HEK293 (cell line): ENCODE measurements at regions not wholly inside any gene's neighbourhood (a gene's known extent, or its start where the extent isn't known, plus 50 kb on each side); places are given as distances from the start of the nearest gene placed in this dataset.

Experiments used
- CTCF ChIA-PET: fragments of 350-600 bp; formaldehyde crosslinking; extraction: SDS; loops from one replicate; lab custom pipeline; 2021; ENCODE audit warnings: antibody characterized with exemption; lab: Yijun Ruan, JAX
- POLR2A ChIA-PET: fragments of 300-600 bp; formaldehyde crosslinking; extraction: SDS; loops from one replicate; lab custom pipeline; 2020; ENCODE audit warnings: antibody characterized with exemption, inconsistent platforms; lab: Yijun Ruan, JAX
- H3K27ac ChIP-seq: fragments of 200-500 bp; sonication (Bioruptor generic); 2 replicates; pipeline ENCODE4 v1.5.1; 2014; ENCODE audit warnings: low read depth, low read length, control low read depth, inconsistent platforms; ENCODE audit errors: extremely low read depth
- H3K36me3 ChIP-seq, 2 experiments: fragments of 200-500 bp in 1 of 2; sonication (Bioruptor generic) in 1 of 2; 1 replicate in 1 of 2; 2 replicates in 1 of 2; pipeline ENCODE4 v1.5.1; 2014 to 2017; ENCODE audit warnings: inconsistent platforms in 2 of 2, low read length in 2 of 2; ENCODE audit not compliant: control insufficient read depth in 2 of 2, insufficient read depth in 1 of 2
- H3K4me1 ChIP-seq: fragments of 200-500 bp; sonication (Bioruptor generic); 2 replicates; pipeline ENCODE4 v1.5.1; 2014; ENCODE audit warnings: mild to moderate bottlenecking, low read length, inconsistent platforms; ENCODE audit not compliant: control insufficient read depth, insufficient read depth
- H3K4me3 ChIP-seq: 2 replicates; pipeline ENCODE4 v1.5.1; 2011; ENCODE audit warnings: low read depth, mild to moderate bottlenecking, control low read depth, low read length, moderate library complexity
- H3K9me3 ChIP-seq: fragments of 200-500 bp; sonication (Bioruptor generic); 2 replicates; pipeline ENCODE4 v1.5.1; 2014; ENCODE audit warnings: low read depth, low read length, inconsistent platforms; ENCODE audit not compliant: control insufficient read depth, insufficient read depth
- GLI4 ChIP-seq: fragments of 450-650 bp; formaldehyde crosslinking; IDR thresholded peaks from 2 replicates; pipeline ENCODE4 v1.5.1; 2016; ENCODE audit warnings: missing biosample characterization, missing genetic modification characterization
- HOXC10 ChIP-seq: sonication (generic); formaldehyde crosslinking; IDR thresholded peaks from 2 replicates; pipeline ENCODE4 v1.8.1; 2023; ENCODE audit warnings: mild to moderate bottlenecking, missing genetic modification reagents
- IKZF3 ChIP-seq: fragments of 450-650 bp; IDR thresholded peaks from 2 replicates; pipeline ENCODE4 v1.5.0; 2018; ENCODE audit warnings: missing biosample characterization, mild to moderate bottlenecking, missing genetic modification characterization, moderate library complexity
- SCRT2 ChIP-seq: fragments of 450-650 bp; formaldehyde crosslinking; IDR thresholded peaks from 2 replicates; pipeline ENCODE4 v1.5.1; 2016; ENCODE audit warnings: missing biosample characterization, missing genetic modification characterization
- TCF7L2 ChIP-seq: IDR thresholded peaks from 2 replicates; pipeline ENCODE4 v1.6.1; 2011; ENCODE audit warnings: low read depth, mild to moderate bottlenecking, inconsistent platforms, low read length, moderate library complexity, borderline replicate concordance
- ZBTB17 ChIP-seq: fragments of 450-650 bp; formaldehyde crosslinking; IDR thresholded peaks from 2 replicates; pipeline ENCODE4 v1.5.1; 2016; ENCODE audit warnings: missing biosample characterization, missing genetic modification characterization
- ZBTB21 ChIP-seq: fragments of 450-650 bp; formaldehyde crosslinking; IDR thresholded peaks from 2 replicates; pipeline ENCODE4 v1.5.1; 2017; ENCODE audit warnings: missing biosample characterization, missing genetic modification characterization
- ZEB2 ChIP-seq: fragments of 450-650 bp; formaldehyde crosslinking; IDR thresholded peaks from 2 replicates; pipeline ENCODE4 v1.5.1; 2016; ENCODE audit warnings: missing biosample characterization, missing genetic modification characterization
- ZIC2 ChIP-seq: fragments of 450-650 bp; formaldehyde crosslinking; IDR thresholded peaks from 2 replicates; pipeline ENCODE4 v1.5.1; 2016; ENCODE audit warnings: missing biosample characterization, missing genetic modification characterization
- ZNF112 ChIP-seq: fragments of 450-650 bp; formaldehyde crosslinking; IDR thresholded peaks from 2 replicates; pipeline ENCODE4 v1.5.0; 2017; ENCODE audit warnings: missing biosample characterization, missing genetic modification characterization
- ZNF366 ChIP-seq: fragments of 450-650 bp; formaldehyde crosslinking; conservative IDR thresholded peaks from 2 replicates; pipeline ENCODE4 v1.5.1; 2016; ENCODE audit warnings: missing biosample characterization, missing genetic modification characterization
- ZNF510 ChIP-seq: fragments of 450-650 bp; formaldehyde crosslinking; IDR thresholded peaks from 2 replicates; pipeline ENCODE4 v1.5.1; 2018; ENCODE audit warnings: mild to moderate bottlenecking, missing genetic modification characterization, missing biosample characterization; ENCODE audit not compliant: insufficient replicate concordance
- ZNF544 ChIP-seq: fragments of 450-650 bp; formaldehyde crosslinking; IDR thresholded peaks from 2 replicates; pipeline ENCODE4 v1.5.0; 2017; ENCODE audit warnings: missing biosample characterization, missing genetic modification characterization
- ZNF548 ChIP-seq: fragments of 450-650 bp; formaldehyde crosslinking; IDR thresholded peaks from 2 replicates; pipeline ENCODE4 v1.5.1; 2016; ENCODE audit warnings: missing biosample characterization, missing genetic modification characterization
- ZNF561 ChIP-seq: fragments of 450-650 bp; IDR thresholded peaks from 2 replicates; pipeline ENCODE4 v1.5.1; 2018; ENCODE audit warnings: missing biosample characterization, missing genetic modification characterization, borderline replicate concordance
- ZNF621 ChIP-seq: fragments of 450-650 bp; formaldehyde crosslinking; IDR thresholded peaks from 2 replicates; pipeline ENCODE4 v1.5.1; 2017; ENCODE audit warnings: missing biosample characterization, missing genetic modification characterization
- ZNF629 ChIP-seq: fragments of 450-650 bp; formaldehyde crosslinking; IDR thresholded peaks from 2 replicates; pipeline ENCODE4 v1.5.1; 2017; ENCODE audit warnings: missing biosample characterization, missing genetic modification characterization
- ZNF660 ChIP-seq: fragments of 450-650 bp; IDR thresholded peaks from 2 replicates; pipeline ENCODE4 v1.5.1; 2018; ENCODE audit warnings: missing biosample characterization, mild to moderate bottlenecking, missing genetic modification characterization
- TF ChIP-seq, protein P1 (sequence below): fragments of 450-650 bp; formaldehyde crosslinking; IDR thresholded peaks from 2 replicates; pipeline ENCODE4 v1.5.1; 2016; ENCODE audit warnings: missing biosample characterization, missing genetic modification characterization
- TF ChIP-seq, protein P2 (sequence below): fragments of 450-650 bp; formaldehyde crosslinking; IDR thresholded peaks from 2 replicates; pipeline ENCODE4 v1.5.1; 2016; ENCODE audit warnings: missing biosample characterization, missing genetic modification characterization, borderline replicate concordance
- TF ChIP-seq, protein P3 (sequence below): fragments of 450-650 bp; formaldehyde crosslinking; IDR thresholded peaks from 2 replicates; pipeline ENCODE4 v1.5.1; 2016; ENCODE audit warnings: missing biosample characterization, missing genetic modification characterization
- TF ChIP-seq, protein P4 (sequence below): fragments of 450-650 bp; formaldehyde crosslinking; IDR thresholded peaks from 2 replicates; pipeline ENCODE4 v1.5.1; 2017; ENCODE audit warnings: missing biosample characterization, missing genetic modification characterization

DNA sequence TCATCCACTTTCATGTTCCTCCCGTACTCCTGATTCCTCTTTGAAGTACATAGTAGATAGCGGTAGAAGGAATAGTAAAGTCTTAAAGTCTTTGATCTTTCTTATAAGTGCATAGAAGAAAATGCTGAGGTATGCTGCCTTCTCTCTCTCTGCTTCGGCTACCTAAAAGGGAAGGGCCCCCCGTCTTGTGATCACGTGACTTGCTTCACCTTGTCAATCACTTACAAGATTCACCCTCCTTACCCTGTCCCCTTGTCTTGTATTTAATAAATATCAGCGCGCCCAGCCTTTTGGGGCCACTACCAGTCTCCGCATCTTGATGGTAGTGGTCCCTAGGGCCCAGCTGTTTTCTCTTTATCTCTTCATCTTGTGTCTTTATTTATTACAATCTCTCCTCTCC is 932.2 kb upstream of the FANCL start (continued):
- no peak for TF ChIP-seq ZNF621 (tag by site-specific recombination)
- TF ChIP-seq HOXC10 (CRISPR knock-in tag): no peak
- no peak for TF ChIP-seq ZEB2 (tag by site-specific recombination)
- no peak for TF ChIP-seq GLI4
- no peak for TF ChIP-seq ZBTB17 (tag by site-specific recombination)
- TF ChIP-seq IKZF3 (tag by site-specific recombination): no peak
- TF ChIP-seq, protein P1, sequence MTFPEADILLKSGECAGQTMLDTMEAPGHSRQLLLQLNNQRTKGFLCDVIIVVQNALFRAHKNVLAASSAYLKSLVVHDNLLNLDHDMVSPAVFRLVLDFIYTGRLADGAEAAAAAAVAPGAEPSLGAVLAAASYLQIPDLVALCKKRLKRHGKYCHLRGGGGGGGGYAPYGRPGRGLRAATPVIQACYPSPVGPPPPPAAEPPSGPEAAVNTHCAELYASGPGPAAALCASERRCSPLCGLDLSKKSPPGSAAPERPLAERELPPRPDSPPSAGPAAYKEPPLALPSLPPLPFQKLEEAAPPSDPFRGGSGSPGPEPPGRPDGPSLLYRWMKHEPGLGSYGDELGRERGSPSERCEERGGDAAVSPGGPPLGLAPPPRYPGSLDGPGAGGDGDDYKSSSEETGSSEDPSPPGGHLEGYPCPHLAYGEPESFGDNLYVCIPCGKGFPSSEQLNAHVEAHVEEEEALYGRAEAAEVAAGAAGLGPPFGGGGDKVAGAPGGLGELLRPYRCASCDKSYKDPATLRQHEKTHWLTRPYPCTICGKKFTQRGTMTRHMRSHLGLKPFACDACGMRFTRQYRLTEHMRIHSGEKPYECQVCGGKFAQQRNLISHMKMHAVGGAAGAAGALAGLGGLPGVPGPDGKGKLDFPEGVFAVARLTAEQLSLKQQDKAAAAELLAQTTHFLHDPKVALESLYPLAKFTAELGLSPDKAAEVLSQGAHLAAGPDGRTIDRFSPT (tag by site-specific recombination): no peak
- TF ChIP-seq ZNF548 (tag by site-specific recombination): no peak
- TF ChIP-seq ZNF510 (tag by site-specific recombination): no peak

DNA sequence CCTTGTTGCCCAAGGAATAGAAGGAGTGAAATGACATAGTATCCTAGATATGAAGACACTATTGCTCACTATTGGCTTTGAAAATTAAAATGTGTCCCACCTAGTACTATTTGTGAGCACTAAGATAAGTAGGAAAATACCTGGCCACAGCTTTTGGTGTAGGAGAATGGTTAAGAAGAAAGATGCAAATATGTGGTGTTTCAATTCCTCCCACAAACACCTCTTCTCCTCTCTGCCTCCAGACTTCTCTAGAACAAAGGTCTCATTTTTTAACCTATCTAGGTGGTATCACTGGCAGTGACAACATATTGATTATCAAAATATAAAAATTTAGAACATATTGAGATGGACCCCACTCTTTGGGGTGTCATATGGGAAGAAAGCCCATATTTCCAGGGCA is 929.9 kb upstream of the FANCL start:
- POLR2A ChIA-PET: no interaction called here

DNA sequence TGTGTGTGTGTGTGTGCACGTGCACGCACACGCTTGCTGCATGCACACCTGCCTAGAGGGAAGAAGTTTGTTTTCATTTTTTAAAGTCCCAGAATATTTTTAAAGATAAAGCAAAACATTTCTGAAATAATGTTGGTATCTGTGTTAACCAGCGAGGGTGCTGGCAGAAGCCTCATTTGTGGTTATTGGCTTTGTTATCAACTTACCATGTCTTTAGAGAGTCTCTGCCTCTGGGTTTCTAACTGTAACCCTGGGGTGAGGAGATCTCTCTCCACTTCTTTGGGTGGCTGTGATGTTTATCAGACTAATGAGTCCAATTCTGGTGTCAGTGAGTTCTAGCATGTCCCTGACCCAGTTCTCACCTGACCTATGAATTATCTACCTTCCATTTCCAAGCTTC is 927.6 kb upstream of the FANCL start:
- no peak overlapping the region for H3K27ac ChIP-seq
- no peaks in the 10 kb centered on the region for H3K36me3 ChIP-seq
- no peak overlapping the region for H3K4me3 ChIP-seq
- POLR2A ChIA-PET: no interaction called here
- H3K4me1 ChIP-seq: no peaks in the 10 kb centered on the region
- CTCF ChIA-PET: interaction anchor here (1.9 kb wide), 1 partner anchor 143 kb away, joined by 8 read pairs; no protein-coding TSS in a partner anchor
- H3K9me3 ChIP-seq: no peaks in the 10 kb centered on the region
- TF ChIP-seq, protein P2, sequence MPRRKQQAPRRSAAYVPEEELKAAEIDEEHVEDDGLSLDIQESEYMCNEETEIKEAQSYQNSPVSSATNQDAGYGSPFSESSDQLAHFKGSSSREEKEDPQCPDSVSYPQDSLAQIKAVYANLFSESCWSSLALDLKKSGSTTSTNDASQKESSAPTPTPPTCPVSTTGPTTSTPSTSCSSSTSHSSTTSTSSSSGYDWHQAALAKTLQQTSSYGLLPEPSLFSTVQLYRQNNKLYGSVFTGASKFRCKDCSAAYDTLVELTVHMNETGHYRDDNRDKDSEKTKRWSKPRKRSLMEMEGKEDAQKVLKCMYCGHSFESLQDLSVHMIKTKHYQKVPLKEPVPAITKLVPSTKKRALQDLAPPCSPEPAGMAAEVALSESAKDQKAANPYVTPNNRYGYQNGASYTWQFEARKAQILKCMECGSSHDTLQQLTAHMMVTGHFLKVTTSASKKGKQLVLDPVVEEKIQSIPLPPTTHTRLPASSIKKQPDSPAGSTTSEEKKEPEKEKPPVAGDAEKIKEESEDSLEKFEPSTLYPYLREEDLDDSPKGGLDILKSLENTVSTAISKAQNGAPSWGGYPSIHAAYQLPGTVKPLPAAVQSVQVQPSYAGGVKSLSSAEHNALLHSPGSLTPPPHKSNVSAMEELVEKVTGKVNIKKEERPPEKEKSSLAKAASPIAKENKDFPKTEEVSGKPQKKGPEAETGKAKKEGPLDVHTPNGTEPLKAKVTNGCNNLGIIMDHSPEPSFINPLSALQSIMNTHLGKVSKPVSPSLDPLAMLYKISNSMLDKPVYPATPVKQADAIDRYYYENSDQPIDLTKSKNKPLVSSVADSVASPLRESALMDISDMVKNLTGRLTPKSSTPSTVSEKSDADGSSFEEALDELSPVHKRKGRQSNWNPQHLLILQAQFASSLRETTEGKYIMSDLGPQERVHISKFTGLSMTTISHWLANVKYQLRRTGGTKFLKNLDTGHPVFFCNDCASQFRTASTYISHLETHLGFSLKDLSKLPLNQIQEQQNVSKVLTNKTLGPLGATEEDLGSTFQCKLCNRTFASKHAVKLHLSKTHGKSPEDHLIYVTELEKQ (tag by site-specific recombination): no peak
- TF ChIP-seq, protein P1 (tag by site-specific recombination): no peak
- TF ChIP-seq TCF7L2 (no peak), SCRT2 (tag by site-specific recombination) (no peak), ZIC2 (tag by site-specific recombination) (no peak), ZNF561 (tag by site-specific recombination) (no peak), ZBTB21 (tag by site-specific recombination) (no peak), ZNF112 (tag by site-specific recombination) (no peak), ZNF629 (tag by site-specific recombination) (no peak), ZNF366 (tag by site-specific recombination) (no peak)
- TF ChIP-seq, protein P3, sequence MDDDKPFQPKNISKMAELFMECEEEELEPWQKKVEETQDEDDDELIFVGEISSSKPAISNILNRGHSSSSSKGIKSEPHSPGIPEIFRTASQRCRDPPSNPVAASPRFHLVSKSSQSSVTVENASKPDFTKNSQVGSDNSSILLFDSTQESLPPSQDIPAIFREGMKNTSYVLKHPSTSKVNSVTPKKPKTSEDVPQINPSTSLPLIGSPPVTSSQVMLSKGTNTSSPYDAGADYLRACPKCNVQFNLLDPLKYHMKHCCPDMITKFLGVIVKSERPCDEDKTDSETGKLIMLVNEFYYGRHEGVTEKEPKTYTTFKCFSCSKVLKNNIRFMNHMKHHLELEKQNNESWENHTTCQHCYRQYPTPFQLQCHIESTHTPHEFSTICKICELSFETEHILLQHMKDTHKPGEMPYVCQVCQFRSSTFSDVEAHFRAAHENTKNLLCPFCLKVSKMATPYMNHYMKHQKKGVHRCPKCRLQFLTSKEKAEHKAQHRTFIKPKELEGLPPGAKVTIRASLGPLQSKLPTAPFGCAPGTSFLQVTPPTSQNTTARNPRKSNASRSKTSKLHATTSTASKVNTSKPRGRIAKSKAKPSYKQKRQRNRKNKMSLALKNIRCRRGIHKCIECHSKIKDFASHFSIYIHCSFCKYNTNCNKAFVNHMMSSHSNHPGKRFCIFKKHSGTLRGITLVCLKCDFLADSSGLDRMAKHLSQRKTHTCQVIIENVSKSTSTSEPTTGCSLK (tag by site-specific recombination): no peak

More for the DNA sequence above, 929.9 kb upstream of the FANCL start:
- Histone ChIP-seq H3K9me3 (no peaks in the 10 kb centered on the region), H3K4me3 (no peak overlapping the region), H3K4me1 (no peaks in the 10 kb centered on the region), H3K27ac (no peak overlapping the region), H3K36me3 (no peaks in the 10 kb centered on the region)
- TF ChIP-seq, protein P4, sequence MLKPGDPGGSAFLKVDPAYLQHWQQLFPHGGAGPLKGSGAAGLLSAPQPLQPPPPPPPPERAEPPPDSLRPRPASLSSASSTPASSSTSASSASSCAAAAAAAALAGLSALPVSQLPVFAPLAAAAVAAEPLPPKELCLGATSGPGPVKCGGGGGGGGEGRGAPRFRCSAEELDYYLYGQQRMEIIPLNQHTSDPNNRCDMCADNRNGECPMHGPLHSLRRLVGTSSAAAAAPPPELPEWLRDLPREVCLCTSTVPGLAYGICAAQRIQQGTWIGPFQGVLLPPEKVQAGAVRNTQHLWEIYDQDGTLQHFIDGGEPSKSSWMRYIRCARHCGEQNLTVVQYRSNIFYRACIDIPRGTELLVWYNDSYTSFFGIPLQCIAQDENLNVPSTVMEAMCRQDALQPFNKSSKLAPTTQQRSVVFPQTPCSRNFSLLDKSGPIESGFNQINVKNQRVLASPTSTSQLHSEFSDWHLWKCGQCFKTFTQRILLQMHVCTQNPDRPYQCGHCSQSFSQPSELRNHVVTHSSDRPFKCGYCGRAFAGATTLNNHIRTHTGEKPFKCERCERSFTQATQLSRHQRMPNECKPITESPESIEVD (tag by site-specific recombination): no peak
- TF ChIP-seq ZNF544 (tag by site-specific recombination) (no peak), ZNF660 (tag by site-specific recombination) (no peak)
- CTCF ChIA-PET: interaction anchor here (1.0 to 1.8 kb wide), 2 partner anchors 11 to 145 kb away, joined by 4 read pairs; no protein-coding TSS in a partner anchor
